Gastroesophageal sphincter (tissue), 3 donors: ENCODE measurements at regions not wholly inside any gene's neighbourhood (a gene's known extent, or its start where the extent isn't known, plus 50 kb on each side); places are given as distances from the start of the nearest gene placed in this dataset.

Experiments used
- CTCF ChIP-seq, 4 experiments: fragments of 200-600 bp in 2 of 4; fragments of 450-650 bp in 2 of 4; sonication (generic) in 1 of 4; IDR thresholded peaks; one replicate each; pipeline ENCODE4 v1.5.1; 2017 to 2019; ENCODE audit warnings: antibody characterized with exemption in 4 of 4, mild to moderate bottlenecking in 2 of 4, moderate library complexity in 2 of 4
- EP300 ChIP-seq: sonication (generic); formaldehyde crosslinking; IDR thresholded peaks from one replicate; pipeline ENCODE4 v1.6.1; 2017; ENCODE audit warnings: antibody characterized with exemption, mild to moderate bottlenecking
- POLR2A ChIP-seq, 2 donors: fragments of 450-650 bp; IDR thresholded peaks; one replicate each; pipeline ENCODE4 v1.6.1; 2017; ENCODE audit warnings: antibody characterized with exemption in 2 of 2, mild to moderate bottlenecking in 2 of 2, moderate library complexity in 1 of 2
- POLR2AphosphoS5 ChIP-seq: sonication (generic); formaldehyde crosslinking; IDR thresholded peaks from one replicate; pipeline ENCODE4 v1.6.1; 2017; ENCODE audit warnings: antibody characterized with exemption

GRCh38 chr3:194038960-194039359 is 97.0 kb upstream of the HES1 start:
- TF ChIP-seq CTCF (IDR thresholded peaks at IDR 0.05) (no peak), POLR2A (IDR thresholded peaks at IDR 0.05) (no peak), EP300 (no peak), POLR2AphosphoS5 (no peak)
